ENCODE measurements at regions not wholly inside any gene's neighbourhood (a gene's known extent, or its start where the extent isn't known, plus 50 kb on each side); places are given as distances from the start of the nearest gene placed in this dataset.

DNA sequence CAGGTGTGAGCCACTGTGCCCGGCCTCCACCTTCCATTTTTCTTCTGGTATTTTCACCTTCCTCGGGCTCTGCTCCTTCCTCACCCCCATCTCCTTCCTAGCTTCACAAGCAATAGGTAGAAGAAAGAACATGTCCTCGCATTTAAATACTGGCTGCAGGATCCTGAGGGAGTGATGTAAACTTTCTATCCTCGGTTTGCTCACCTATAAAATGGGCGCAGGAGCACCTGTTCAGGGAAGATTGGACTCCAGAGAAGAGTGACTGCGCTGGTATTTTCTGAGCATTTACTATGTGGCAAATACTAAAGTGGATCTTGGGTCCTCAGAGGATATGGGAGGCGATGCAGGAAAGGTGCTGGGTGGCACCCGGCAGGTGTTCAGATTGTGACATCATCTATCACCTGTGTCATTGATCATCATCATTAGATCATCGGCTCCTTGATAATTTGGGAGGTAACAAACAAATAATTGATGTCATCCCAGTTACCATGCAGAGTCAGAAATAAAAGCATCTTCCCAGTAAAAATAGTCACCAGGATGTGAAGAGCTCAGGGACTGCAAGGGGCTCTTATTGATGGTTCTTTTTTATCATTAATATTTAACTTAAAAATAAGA is 72.8 kb downstream of the FOXL1 start:
- peaks cover 2% of the 10 kb centered on the region for H3K36me3 Mint-ChIP-seq (ENCODE audit: insufficient read depth)
- no peak overlapping the region for H3K27ac Mint-ChIP-seq (ENCODE audit: low read depth)
- H3K4me1 Mint-ChIP-seq: no peaks in the 10 kb centered on the region
- no peak for ATAC-seq (replicated peaks; ENCODE audit: extremely low read depth, poor library complexity, severe bottlenecking)
- H3K4me3 Mint-ChIP-seq: no peak overlapping the region
- peaks cover 5% of the 10 kb centered on the region for H3K9me3 Mint-ChIP-seq
- DNase-seq (ENCODE audit: low spot score in 2 of 2): no peak
- H3K27me3 Mint-ChIP-seq: peaks cover 24% of the 10 kb centered on the region

DNA sequence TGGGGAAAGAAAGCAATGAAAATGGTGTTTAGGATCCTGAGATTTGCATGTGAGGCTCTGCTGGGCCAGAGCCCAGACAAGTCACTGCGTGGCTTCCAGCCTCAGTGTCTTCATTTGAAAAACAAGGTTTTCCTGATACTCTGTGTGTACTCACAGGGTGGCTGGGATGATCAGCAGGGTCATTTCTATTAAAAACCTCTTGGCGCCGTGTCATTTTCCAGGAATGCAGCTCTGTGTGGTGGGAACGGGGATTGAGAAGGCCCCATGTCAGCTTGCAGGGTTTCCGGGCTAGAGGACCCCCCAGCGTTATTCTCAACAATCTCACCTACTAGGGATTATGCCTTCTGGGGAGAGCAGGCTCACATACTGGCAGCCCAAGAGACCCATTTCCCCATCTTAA is 73.5 kb downstream of the FOXL1 start:
- H3K4me3 Mint-ChIP-seq: no peak overlapping the region
- DNase-seq (ENCODE audit: low spot score in 2 of 2) (no peak), ATAC-seq (replicated peaks; ENCODE audit: extremely low read depth, poor library complexity, severe bottlenecking) (no peak)
- no peaks in the 10 kb centered on the region for H3K4me1 Mint-ChIP-seq
- no peak overlapping the region for H3K27ac Mint-ChIP-seq (ENCODE audit: low read depth)
- H3K9me3 Mint-ChIP-seq: peaks cover 5% of the 10 kb centered on the region
- H3K36me3 Mint-ChIP-seq (ENCODE audit: insufficient read depth): peaks cover 2% of the 10 kb centered on the region
- peaks cover 21% of the 10 kb centered on the region for H3K27me3 Mint-ChIP-seq

DNA sequence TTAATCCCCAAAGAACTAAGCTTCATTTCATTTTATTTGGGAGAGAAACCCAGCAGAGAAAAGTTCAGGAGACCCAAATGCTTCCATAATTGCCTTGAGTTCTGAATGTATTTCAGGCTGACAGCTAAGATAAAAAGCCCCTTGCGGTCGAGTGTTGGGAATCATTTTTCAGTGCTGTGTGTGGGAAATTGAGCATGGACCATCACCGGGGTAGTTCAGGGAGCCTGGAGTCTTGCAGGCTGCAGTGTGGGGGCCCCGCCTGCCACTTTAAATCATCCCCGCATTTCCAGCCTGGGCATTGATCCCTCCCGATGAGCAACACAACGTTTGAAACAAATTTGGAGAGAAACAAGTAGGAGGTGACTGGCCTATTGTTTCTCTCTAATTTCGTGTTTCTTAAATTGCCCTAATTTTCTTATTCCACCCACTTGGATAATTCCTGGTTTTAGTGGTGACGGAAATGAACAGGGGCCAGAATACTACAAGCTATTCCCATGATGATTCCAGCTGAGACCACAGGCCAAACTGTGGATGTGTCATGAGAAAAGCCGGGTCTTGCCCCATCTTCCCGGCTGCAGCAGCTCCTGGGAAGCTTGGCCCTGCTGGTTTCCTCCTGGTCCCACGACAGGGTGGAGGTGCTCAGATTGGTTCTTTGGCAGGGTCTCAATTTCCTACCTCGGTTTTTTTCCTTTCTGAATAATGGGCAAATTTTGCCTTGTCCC is 75.1 kb downstream of the FOXL1 start:
- ATAC-seq (replicated peaks; ENCODE audit: extremely low read depth, poor library complexity, severe bottlenecking) (no peak), DNase-seq (ENCODE audit: low spot score in 2 of 2) (no peak)
- Mint-ChIP-seq H3K27me3 (peaks cover 27% of the 10 kb centered on the region), H3K4me1 (no peaks in the 10 kb centered on the region), H3K9me3 (no peaks in the 10 kb centered on the region), H3K4me3 (no peak overlapping the region), H3K36me3 (ENCODE audit: insufficient read depth) (no peaks in the 10 kb centered on the region), H3K27ac (ENCODE audit: low read depth) (no peak overlapping the region)

- H3K27ac Mint-ChIP-seq (ENCODE audit: low read depth): no peak overlapping the region
Observed at GRCh38 chr16:86657972-86658371, 79.6 kb downstream of the FOXL1 start.

DNA sequence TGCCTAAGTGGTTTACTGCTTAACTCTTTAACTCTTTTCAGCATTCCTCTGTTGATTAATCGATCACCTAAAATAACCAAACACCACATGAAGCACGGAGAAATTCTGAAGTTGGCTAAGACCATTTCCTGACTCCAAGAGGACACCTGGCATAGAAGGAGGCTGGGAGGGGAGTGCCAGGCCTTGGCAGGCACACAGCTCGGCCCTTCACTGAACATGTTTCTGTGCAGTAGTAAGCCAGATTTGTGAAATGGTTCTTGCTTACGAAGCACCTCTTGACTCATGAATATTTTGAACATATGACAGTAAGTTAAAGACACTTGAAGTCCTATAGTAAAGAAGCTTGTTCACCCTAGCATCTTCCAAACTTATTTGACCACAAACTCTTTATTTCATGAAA is 82.3 kb downstream of the FOXL1 start:
- ATAC-seq (replicated peaks; ENCODE audit: extremely low read depth, poor library complexity, severe bottlenecking): no peak
- Mint-ChIP-seq H3K4me3 (no peak overlapping the region), H3K4me1 (peaks cover 11% of the 10 kb centered on the region), H3K27me3 (peaks cover 30% of the 10 kb centered on the region), H3K27ac (ENCODE audit: low read depth) (no peak overlapping the region), H3K36me3 (ENCODE audit: insufficient read depth) (no peaks in the 10 kb centered on the region), H3K9me3 (peaks cover 8% of the 10 kb centered on the region)
- no peak for DNase-seq (ENCODE audit: low spot score in 2 of 2)

More at GRCh38 chr16:86657972-86658371, 79.6 kb downstream of the FOXL1 start:
- Mint-ChIP-seq H3K4me3 (no peak overlapping the region), H3K9me3 (peaks cover 8% of the 10 kb centered on the region), H3K27me3 (peaks cover 30% of the 10 kb centered on the region), H3K36me3 (ENCODE audit: insufficient read depth) (no peaks in the 10 kb centered on the region), H3K4me1 (no peaks in the 10 kb centered on the region)
- no peak for ATAC-seq (replicated peaks; ENCODE audit: extremely low read depth, poor library complexity, severe bottlenecking)
- no peak for DNase-seq (ENCODE audit: low spot score in 2 of 2)

- Mint-ChIP-seq H3K4me3 (no peak overlapping the region), H3K36me3 (ENCODE audit: insufficient read depth) (no peaks in the 10 kb centered on the region), H3K27me3 (peaks cover 30% of the 10 kb centered on the region), H3K9me3 (peaks cover 8% of the 10 kb centered on the region), H3K27ac (ENCODE audit: low read depth) (no peak overlapping the region), H3K4me1 (peaks cover 11% of the 10 kb centered on the region)
- DNase-seq (ENCODE audit: low spot score in 2 of 2) (no peak), ATAC-seq (replicated peaks; ENCODE audit: extremely low read depth, poor library complexity, severe bottlenecking) (no peak)
Observed at GRCh38 chr16:86661706-86662105, 83.4 kb downstream of the FOXL1 start.

DNA sequence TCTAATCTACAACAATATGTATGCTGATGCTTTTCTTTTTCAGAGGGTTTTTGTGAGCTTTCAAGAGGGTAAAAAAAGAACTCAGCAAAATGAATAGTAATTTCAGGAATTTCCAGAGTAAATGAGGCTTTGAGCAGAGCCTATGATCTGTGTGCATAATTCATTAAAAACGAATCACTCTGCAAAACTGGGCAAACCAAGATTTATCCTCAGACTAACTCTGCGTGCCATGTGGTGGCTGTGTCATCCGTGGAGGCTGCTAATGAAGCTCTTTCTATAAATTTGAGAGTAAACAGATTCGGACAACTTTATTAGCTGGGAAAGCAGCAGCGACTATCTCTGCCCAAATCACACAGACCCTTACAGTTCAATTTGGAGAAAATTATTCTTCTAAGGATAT is 83.8 kb downstream of the FOXL1 start:
- H3K4me1 Mint-ChIP-seq: peaks cover 11% of the 10 kb centered on the region
- peaks cover 8% of the 10 kb centered on the region for H3K9me3 Mint-ChIP-seq
- DNase-seq (ENCODE audit: low spot score in 2 of 2): no peak
- H3K4me3 Mint-ChIP-seq: no peak overlapping the region
- ATAC-seq (replicated peaks; ENCODE audit: extremely low read depth, poor library complexity, severe bottlenecking): no peak
- peaks cover 30% of the 10 kb centered on the region for H3K27me3 Mint-ChIP-seq
- H3K36me3 Mint-ChIP-seq (ENCODE audit: insufficient read depth): no peaks in the 10 kb centered on the region
- H3K27ac Mint-ChIP-seq (ENCODE audit: low read depth): no peak overlapping the region

- Mint-ChIP-seq H3K4me3 (no peak overlapping the region), H3K9me3 (peaks cover 8% of the 10 kb centered on the region), H3K4me1 (peaks cover 11% of the 10 kb centered on the region), H3K36me3 (ENCODE audit: insufficient read depth) (no peaks in the 10 kb centered on the region), H3K27ac (ENCODE audit: low read depth) (no peak overlapping the region), H3K27me3 (peaks cover 30% of the 10 kb centered on the region)
- no peak for ATAC-seq (replicated peaks; ENCODE audit: extremely low read depth, poor library complexity, severe bottlenecking)
- DNase-seq (ENCODE audit: low spot score in 2 of 2): no peak
Observed at GRCh38 chr16:86662740-86663139, 84.4 kb downstream of the FOXL1 start.

- ATAC-seq (replicated peaks; ENCODE audit: extremely low read depth, poor library complexity, severe bottlenecking) (no peak), DNase-seq (ENCODE audit: low spot score in 2 of 2) (no peak)
- Mint-ChIP-seq H3K36me3 (ENCODE audit: insufficient read depth) (no peaks in the 10 kb centered on the region), H3K27me3 (peaks cover 19% of the 10 kb centered on the region), H3K4me1 (peaks cover 11% of the 10 kb centered on the region), H3K27ac (ENCODE audit: low read depth) (peak overlapping the region; percentile 53), H3K4me3 (peak overlapping the region; percentile 41), H3K9me3 (peaks cover 8% of the 10 kb centered on the region)
Observed at GRCh38 chr16:86663685-86664521, 85.6 kb downstream of the FOXL1 start.

GRCh38 chr16:86664522-86665318 is 86.4 kb downstream of the FOXL1 start:
- Mint-ChIP-seq H3K4me1 (peaks cover 11% of the 10 kb centered on the region), H3K27me3 (peaks cover 11% of the 10 kb centered on the region), H3K9me3 (peaks cover 2% of the 10 kb centered on the region), H3K4me3 (peak overlapping the region; percentile 41), H3K27ac (ENCODE audit: low read depth) (peak overlapping the region; percentile 53), H3K36me3 (ENCODE audit: insufficient read depth) (no peaks in the 10 kb centered on the region)
- DNase-seq (ENCODE audit: low spot score in 2 of 2): no peak
- ATAC-seq (replicated peaks; ENCODE audit: extremely low read depth, poor library complexity, severe bottlenecking): peak; percentile 43

DNA sequence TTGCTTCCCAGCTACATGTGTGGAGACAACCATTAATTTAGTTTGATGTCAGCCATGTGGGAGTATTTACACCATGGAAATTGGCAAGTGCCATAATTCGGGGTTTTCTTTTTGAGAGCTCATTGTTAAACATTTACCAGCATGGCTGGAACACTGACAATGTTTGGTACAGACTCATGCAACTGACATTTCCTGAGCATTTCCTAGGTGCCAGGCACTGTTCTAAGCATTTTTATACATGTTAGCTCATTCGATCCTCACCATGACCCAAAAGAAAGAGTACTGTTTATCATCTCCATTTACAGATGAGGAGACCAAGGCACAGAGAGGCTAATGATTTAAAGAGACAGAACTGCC is 86.9 kb downstream of the FOXL1 start:
- Mint-ChIP-seq H3K9me3 (no peaks in the 10 kb centered on the region), H3K4me3 (no peak overlapping the region), H3K27ac (ENCODE audit: low read depth) (no peak overlapping the region), H3K4me1 (peaks cover 11% of the 10 kb centered on the region), H3K27me3 (peaks cover 9% of the 10 kb centered on the region), H3K36me3 (ENCODE audit: insufficient read depth) (no peaks in the 10 kb centered on the region)
- DNase-seq (ENCODE audit: low spot score in 2 of 2): no peak
- no peak for ATAC-seq (replicated peaks; ENCODE audit: extremely low read depth, poor library complexity, severe bottlenecking)

- H3K36me3 Mint-ChIP-seq (ENCODE audit: insufficient read depth): no peaks in the 10 kb centered on the region
- peaks cover 11% of the 10 kb centered on the region for H3K4me1 Mint-ChIP-seq
- DNase-seq (ENCODE audit: low spot score in 2 of 2): no peak
- H3K9me3 Mint-ChIP-seq: no peaks in the 10 kb centered on the region
- H3K27me3 Mint-ChIP-seq: peaks cover 9% of the 10 kb centered on the region
- no peak overlapping the region for H3K27ac Mint-ChIP-seq (ENCODE audit: low read depth)
- H3K4me3 Mint-ChIP-seq: no peak overlapping the region
- no peak for ATAC-seq (replicated peaks; ENCODE audit: extremely low read depth, poor library complexity, severe bottlenecking)
Observed at GRCh38 chr16:86665929-86666328, 87.6 kb downstream of the FOXL1 start.
